ACC112 (cell line): ENCODE measurements at regions not wholly inside any gene's neighbourhood (a gene's known extent, or its start where the extent isn't known, plus 50 kb on each side); places are given as distances from the start of the nearest gene placed in this dataset.

Source experiments
- H2AFZ ChIP-seq: fragments of 200-600 bp; sonication (generic); one replicate; pipeline ENCODE4 v1.6.0; 2017; ENCODE audit warnings: antibody characterized with exemption, low read length; ENCODE audit not compliant: unreplicated experiment
- H3K27ac ChIP-seq: fragments of 200-600 bp; sonication (generic); 2 replicates; pipeline ENCODE4 v1.5.1; 2014; ENCODE audit warnings: low read depth, mild to moderate bottlenecking, antibody characterized with exemption, low read length, moderate library complexity
- H3K27me3 ChIP-seq: fragments of 200-600 bp; sonication (generic); 2 replicates; pipeline ENCODE4 v1.6.1; 2014; ENCODE audit warnings: mild to moderate bottlenecking, antibody characterized with exemption, low read length, moderate library complexity, mixed read lengths; ENCODE audit not compliant: insufficient read depth
- H3K36me3 ChIP-seq: fragments of 200-600 bp; sonication (generic); 2 replicates; pipeline ENCODE4 v1.6.1; 2016; ENCODE audit warnings: mild to moderate bottlenecking, antibody characterized with exemption, low read length, moderate library complexity, mixed read lengths; ENCODE audit not compliant: insufficient read depth
- H3K4me1 ChIP-seq: fragments of 200-600 bp; sonication (generic); one replicate; pipeline ENCODE4 v1.6.1; 2016; ENCODE audit warnings: low read length, mixed read lengths; ENCODE audit not compliant: insufficient read depth, unreplicated experiment, control insufficient read depth
- H3K4me3 ChIP-seq: fragments of 200-600 bp; sonication (generic); 2 replicates; pipeline ENCODE4 v1.5.1; 2014; ENCODE audit warnings: mild to moderate bottlenecking, low read depth, low read length
- H3K79me2 ChIP-seq: fragments of 200-600 bp; sonication (generic); one replicate; pipeline ENCODE4 v1.6.0; 2016; ENCODE audit warnings: low read length; ENCODE audit not compliant: control insufficient read depth, unreplicated experiment, insufficient read depth

DNA sequence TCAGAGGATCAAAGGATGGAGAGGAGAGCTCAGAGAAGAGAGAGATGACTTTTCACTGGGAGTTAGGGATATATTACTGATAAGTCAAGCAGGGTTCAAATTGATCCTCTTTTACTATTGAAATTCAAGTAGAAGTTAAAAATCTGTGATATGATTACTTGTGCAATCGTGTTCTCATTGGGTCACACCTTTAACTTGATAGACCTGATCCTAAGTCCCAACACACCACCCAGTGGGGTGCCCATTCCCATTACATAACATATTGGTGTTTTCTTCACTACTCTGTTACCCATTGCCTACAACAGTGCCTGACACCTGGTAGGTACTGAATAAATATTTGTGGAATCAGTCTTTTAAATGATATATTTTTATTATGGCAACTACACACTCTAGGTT, 66.4 kb upstream of the PICALM start:
- Histone ChIP-seq H3K79me2 (no peaks in the 10 kb centered on the region), H3K27me3 (no peaks in the 10 kb centered on the region), H3K4me1 (no peaks in the 10 kb centered on the region), H3K36me3 (no peaks in the 10 kb centered on the region), H3K27ac (no peak overlapping the region), H3K4me3 (no peak overlapping the region), H2AFZ (no peak overlapping the region)

DNA sequence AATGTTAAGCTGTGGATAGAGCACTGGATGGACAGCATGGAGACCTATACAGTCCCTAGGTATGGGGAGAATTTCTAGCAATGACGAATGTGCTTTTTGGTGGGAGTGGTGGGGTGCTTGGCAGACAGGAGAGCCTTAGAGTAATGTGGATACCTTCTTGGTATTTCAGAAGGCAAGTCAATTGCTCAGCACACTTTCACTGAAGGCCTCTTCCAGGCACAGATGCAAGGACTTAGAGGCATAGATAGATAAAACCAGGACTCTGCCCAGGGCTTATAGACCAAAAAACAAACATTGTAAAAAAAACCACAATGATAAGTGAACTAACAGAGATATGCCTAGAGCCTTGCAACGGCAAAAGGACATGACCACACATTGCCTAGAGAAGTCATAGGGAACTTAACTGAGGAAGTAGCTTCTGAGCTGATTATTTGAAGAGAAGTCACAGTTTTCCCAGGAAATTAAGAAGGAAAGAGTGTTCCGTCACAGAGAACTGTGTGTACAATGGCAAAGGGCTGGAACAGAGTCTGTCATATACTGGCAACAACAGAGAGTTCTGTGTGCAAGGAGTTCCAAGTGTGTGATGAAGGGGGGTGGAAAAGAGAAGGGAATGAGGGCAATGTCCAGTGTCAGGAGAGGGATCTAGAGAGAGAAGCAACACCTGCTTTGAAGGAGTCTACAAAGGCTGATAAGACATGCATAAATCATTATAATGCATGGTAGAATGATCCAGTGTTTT, 65.9 kb upstream of the PICALM start:
- H3K27me3 ChIP-seq: no peaks in the 10 kb centered on the region
- H3K79me2 ChIP-seq: no peaks in the 10 kb centered on the region
- H3K27ac ChIP-seq: no peak overlapping the region
- no peaks in the 10 kb centered on the region for H3K4me1 ChIP-seq
- no peak overlapping the region for H2AFZ ChIP-seq
- H3K4me3 ChIP-seq: no peak overlapping the region
- H3K36me3 ChIP-seq: no peaks in the 10 kb centered on the region

DNA sequence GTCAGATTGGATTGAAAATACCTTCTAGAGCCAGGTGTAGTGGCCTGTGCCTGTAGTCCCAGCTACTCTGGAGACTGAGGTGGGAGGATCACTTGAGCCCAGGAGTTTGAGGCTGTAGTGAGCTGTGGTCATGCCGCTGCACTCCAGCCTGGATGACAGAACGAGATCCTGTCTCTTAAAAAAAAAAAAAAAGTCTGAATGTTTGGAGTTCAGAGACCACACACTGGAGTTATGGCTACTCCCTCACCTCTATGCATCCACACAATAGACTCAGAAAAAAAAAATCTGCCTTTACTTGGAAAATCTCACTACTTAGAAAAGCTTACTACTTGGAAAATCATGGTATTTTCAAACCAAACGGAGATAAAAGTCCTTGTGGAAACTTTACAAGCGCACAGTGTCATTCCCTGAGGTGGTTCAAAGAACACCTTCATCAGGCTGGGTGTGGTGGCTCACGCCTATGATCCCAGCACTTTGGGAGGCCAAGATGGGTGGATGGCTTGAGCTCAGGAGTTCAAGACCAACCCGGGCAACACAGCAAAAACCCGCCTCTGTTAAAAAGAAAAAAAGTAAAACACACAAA, 63.9 kb upstream of the PICALM start:
- no peaks in the 10 kb centered on the region for H3K27me3 ChIP-seq
- H3K27ac ChIP-seq: no peak overlapping the region
- no peak overlapping the region for H2AFZ ChIP-seq
- H3K79me2 ChIP-seq: no peaks in the 10 kb centered on the region
- no peaks in the 10 kb centered on the region for H3K4me1 ChIP-seq
- H3K4me3 ChIP-seq: no peak overlapping the region
- no peaks in the 10 kb centered on the region for H3K36me3 ChIP-seq

DNA sequence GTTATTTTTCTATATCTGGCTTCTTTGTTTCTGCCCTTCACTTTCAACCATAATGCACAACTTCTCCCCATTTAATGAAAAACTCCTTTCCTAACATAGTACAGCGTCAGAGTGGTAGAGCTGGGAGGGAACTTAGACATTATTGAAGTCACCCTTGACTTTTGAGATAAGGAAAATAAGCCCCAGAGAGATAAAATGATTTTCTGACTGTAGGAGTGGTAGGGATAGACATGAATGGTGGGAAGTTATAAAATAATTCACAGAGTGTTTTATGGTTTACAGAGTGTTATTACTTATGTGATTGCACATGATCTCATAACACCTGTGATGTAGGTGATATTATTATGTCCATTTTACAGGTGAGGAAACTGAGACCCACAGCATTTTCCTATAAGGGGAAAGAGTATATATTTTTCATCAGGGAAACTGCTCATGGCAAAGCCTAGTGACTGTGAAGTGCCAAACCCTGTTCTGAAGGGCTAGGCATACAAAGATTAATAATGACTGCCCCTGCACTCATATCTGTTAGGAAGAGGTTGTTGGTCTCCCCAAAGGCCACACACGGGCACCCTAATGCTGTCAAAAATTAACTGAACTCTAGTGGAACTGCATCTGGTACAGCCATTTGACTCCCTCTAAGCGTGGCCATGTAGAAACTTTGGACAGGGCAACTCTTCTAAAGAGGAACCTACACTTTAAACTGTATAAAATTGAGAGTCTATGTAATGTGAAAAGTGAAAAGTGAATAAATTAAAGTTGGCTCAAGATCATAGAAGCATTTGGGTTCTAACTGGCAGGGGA, 61.1 kb upstream of the PICALM start:
- no peak overlapping the region for H2AFZ ChIP-seq

DNA sequence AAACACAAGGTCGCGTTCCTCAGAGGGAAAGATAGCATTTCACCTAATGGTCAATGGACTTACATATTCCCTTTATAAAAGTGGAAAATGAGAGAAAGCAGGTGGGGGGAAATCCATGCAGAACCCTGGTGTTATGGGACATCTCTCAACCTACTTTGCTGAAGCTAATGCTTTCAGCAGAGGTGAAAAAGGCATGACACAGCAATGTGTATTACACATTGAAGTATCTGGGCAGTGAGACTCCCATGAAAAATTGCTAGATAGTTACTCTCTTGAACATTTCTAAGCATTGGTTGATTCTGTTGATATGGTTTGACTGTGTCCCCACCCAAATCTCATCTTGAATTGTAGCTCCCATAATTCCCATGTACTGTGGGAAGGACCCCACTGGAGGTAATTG, 60.0 kb upstream of the PICALM start:
- H3K4me1 ChIP-seq: no peaks in the 10 kb centered on the region
- no peaks in the 10 kb centered on the region for H3K36me3 ChIP-seq
- H3K4me3 ChIP-seq: no peak overlapping the region
- no peaks in the 10 kb centered on the region for H3K27me3 ChIP-seq
- no peak overlapping the region for H2AFZ ChIP-seq
- no peaks in the 10 kb centered on the region for H3K79me2 ChIP-seq
- H3K27ac ChIP-seq: no peak overlapping the region

More for the DNA sequence above, 61.1 kb upstream of the PICALM start:
- no peaks in the 10 kb centered on the region for H3K36me3 ChIP-seq
- H3K27me3 ChIP-seq: no peaks in the 10 kb centered on the region
- no peak overlapping the region for H3K4me3 ChIP-seq
- no peak overlapping the region for H3K27ac ChIP-seq
- H3K79me2 ChIP-seq: no peaks in the 10 kb centered on the region
- no peaks in the 10 kb centered on the region for H3K4me1 ChIP-seq

DNA sequence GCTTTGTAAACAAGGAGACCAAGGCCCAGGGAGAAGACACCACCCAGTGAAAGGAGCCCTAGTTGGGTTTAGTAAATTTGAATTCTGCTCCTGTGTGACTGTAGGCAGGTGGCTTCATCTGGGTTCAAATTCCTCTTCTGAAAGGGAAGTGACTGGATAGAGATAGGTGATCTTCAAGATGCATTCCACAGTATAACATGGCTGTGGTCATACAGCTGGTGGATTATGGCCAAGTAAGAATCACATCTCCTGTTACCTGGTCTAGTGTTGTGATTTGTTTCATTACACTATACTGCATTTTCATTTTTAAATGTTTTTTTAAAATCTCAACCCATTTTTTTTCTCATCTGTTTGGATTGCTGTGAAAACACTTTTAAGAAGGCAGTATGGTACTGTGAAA, 58.0 kb upstream of the PICALM start:
- Histone ChIP-seq H3K4me1 (no peaks in the 10 kb centered on the region), H3K79me2 (no peaks in the 10 kb centered on the region), H2AFZ (no peak overlapping the region), H3K27me3 (no peaks in the 10 kb centered on the region), H3K36me3 (no peaks in the 10 kb centered on the region), H3K27ac (no peak overlapping the region), H3K4me3 (no peak overlapping the region)

DNA sequence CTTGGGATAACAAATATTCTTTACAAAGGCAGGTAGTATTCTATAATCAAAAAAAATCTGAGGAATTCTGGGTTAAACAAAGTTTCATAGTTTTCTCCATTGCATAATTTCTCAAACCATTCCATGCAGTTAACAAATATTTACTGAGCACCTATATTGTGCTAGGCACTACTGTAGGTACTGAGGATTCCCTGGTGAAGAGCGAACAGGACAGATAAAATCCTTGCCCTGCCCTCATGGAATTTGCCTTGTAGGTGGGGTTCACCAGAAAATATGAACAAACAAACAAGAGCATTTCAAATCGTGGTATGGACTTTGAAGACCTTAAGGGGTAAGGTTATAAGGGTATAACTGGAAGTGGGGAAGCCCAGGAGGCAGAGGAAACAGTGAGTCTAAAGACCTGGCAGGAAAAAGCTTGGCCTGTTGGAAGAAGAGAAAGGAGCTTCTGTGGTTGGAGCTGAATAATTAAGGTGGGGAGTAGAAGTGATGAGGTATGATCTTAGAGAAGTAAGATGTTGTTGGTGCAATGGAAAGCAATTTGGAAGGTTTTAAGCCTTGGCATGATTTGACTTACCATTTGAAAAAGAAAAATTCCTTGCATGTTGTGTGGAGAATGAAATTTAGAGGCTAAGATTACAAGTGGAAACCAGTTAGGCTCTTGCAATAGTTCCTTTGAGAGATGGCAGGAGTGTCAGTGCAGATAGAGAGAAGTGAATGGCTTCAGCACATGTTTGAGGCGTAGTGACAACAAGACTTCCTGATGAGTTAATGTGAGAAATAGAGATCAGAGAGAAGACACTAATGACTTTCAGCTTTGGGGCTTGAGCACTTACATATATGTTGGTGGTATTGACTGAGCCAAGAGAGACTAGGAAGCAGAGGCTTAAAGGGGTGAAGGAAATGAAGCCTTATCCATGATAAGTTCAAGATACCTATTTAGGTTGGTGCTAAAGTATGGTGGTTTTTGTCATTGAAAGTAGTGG, 55.7 kb upstream of the PICALM start:
- Histone ChIP-seq H3K27ac (no peak overlapping the region), H3K4me1 (no peaks in the 10 kb centered on the region), H3K36me3 (no peaks in the 10 kb centered on the region), H3K27me3 (no peaks in the 10 kb centered on the region), H3K4me3 (no peak overlapping the region), H2AFZ (no peak overlapping the region), H3K79me2 (no peaks in the 10 kb centered on the region)

DNA sequence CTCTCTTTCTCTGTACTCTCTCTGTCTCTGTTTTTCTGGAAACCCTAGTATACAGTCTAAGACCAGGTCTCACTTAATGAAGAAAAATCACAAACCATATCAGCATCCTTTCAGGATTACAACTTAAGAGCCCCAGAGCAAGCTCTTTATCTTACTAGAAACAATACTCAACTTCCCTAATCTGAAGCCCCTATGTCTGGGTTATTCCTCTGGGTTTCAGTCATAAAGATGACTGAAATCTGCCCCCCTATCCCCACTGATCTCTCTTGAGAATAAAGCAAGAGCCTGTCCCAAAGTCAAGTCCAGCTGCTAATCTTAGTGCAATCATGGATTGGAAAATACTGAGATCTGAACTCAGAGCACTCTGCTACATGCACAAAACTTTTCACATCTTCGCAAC, 53.9 kb upstream of the PICALM start:
- Histone ChIP-seq H3K36me3 (no peaks in the 10 kb centered on the region), H3K4me1 (peaks cover 1% of the 10 kb centered on the region), H3K4me3 (no peak overlapping the region), H2AFZ (no peak overlapping the region), H3K27ac (no peak overlapping the region), H3K79me2 (no peaks in the 10 kb centered on the region), H3K27me3 (no peaks in the 10 kb centered on the region)

DNA sequence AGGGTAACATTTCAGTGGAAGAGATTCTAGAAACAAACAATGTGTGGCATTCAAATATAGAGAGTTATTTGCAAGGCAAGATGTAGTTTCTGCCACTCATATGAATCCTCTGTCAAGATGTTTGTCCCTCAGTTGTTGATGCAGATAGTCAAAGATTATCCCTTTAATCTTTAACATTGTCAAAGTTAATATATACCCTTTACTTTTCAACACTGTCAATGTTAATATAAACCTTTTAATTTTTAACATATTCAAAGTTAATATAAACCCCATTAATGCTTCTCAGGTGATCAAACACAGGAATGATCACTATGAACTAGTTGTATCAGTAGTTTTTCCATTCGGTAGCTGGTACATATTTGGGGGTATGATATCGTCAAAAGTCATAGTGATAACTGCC, 51.9 kb upstream of the PICALM start:
- H3K79me2 ChIP-seq: no peaks in the 10 kb centered on the region
- no peak overlapping the region for H3K27ac ChIP-seq
- no peaks in the 10 kb centered on the region for H3K27me3 ChIP-seq
- no peaks in the 10 kb centered on the region for H3K36me3 ChIP-seq
- no peak overlapping the region for H2AFZ ChIP-seq
- H3K4me1 ChIP-seq: peaks cover 19% of the 10 kb centered on the region
- no peak overlapping the region for H3K4me3 ChIP-seq

DNA sequence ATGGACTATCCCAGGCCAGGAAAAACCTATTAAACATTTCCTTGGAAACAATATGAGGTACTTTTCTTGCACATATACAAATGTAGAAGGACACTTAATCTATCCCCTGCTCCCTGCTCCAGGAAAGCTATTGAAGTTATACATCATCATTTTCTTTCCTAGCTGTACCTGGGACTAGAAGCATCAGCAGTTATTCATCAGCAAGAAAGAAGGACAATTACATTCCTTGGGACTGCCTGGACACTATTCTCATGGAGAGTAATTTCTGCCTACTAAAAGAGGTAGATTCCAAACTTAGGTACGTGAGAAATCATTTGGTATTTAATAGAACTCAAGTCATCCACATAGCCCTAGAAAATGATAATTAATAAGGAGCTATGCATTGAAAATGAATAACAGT, 51.0 kb upstream of the PICALM start:
- Histone ChIP-seq H3K4me3 (no peak overlapping the region), H3K79me2 (no peaks in the 10 kb centered on the region), H3K27ac (no peak overlapping the region), H3K27me3 (no peaks in the 10 kb centered on the region), H3K36me3 (no peaks in the 10 kb centered on the region), H3K4me1 (peaks cover 22% of the 10 kb centered on the region), H2AFZ (no peak overlapping the region)
